Omental fat pad (tissue), 3 donors: ENCODE measurements at regions not wholly inside any gene's neighbourhood (a gene's known extent, or its start where the extent isn't known, plus 50 kb on each side); places are given as distances from the start of the nearest gene placed in this dataset.

Experiments used
- ATAC-seq: fragments of 150-250 bp; one replicate; pipeline ENCODE4 v1.9.1; 2016; ENCODE audit warnings: mild to moderate bottlenecking, moderate library complexity; ENCODE audit not compliant: low FRiP score
- DNase-seq: peaks from one replicate; pipeline ENCODE4 v3.0.0-alpha.2; 2019; ENCODE audit warnings: low spot score
- TF ChIP-seq, protein P1 (sequence below), 3 donors: fragments of 450-650 bp; IDR thresholded peaks; one replicate each; pipeline ENCODE4 v1.5.1; 2016 to 2017; ENCODE audit warnings: antibody characterized with exemption in 3 of 3, mild to moderate bottlenecking in 3 of 3, moderate library complexity in 2 of 3

DNA sequence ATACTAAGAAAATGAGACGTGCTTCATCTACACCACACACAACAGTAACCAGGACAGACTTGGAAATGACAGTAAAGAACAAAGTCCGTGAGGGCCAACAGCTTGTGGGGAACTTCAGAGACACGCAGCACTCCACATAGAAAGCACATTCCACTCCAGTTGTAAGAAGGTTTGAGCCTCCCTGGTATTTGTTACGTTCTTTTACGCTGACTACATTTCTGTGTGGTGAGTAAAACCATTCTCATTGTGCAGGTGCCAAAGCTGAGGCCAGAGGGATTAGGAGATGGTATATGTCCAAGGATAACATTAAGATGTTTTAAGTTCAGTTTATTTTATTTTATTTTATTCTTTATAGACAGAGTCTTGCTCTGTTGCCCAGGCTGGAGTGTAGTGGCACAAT, 1189.9 kb downstream of the UQCRFS1 start:
- DNase-seq (no peak), ATAC-seq (no peak)
- TF ChIP-seq, protein P1, sequence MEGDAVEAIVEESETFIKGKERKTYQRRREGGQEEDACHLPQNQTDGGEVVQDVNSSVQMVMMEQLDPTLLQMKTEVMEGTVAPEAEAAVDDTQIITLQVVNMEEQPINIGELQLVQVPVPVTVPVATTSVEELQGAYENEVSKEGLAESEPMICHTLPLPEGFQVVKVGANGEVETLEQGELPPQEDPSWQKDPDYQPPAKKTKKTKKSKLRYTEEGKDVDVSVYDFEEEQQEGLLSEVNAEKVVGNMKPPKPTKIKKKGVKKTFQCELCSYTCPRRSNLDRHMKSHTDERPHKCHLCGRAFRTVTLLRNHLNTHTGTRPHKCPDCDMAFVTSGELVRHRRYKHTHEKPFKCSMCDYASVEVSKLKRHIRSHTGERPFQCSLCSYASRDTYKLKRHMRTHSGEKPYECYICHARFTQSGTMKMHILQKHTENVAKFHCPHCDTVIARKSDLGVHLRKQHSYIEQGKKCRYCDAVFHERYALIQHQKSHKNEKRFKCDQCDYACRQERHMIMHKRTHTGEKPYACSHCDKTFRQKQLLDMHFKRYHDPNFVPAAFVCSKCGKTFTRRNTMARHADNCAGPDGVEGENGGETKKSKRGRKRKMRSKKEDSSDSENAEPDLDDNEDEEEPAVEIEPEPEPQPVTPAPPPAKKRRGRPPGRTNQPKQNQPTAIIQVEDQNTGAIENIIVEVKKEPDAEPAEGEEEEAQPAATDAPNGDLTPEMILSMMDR (IDR thresholded peaks at IDR 0.05): no peak

GRCh38 chr19:28022506-28022905, 1190.4 kb downstream of the UQCRFS1 start:
- ATAC-seq: no peak
- no peak for DNase-seq
- TF ChIP-seq, protein P1 (IDR thresholded peaks at IDR 0.05): no peak

DNA sequence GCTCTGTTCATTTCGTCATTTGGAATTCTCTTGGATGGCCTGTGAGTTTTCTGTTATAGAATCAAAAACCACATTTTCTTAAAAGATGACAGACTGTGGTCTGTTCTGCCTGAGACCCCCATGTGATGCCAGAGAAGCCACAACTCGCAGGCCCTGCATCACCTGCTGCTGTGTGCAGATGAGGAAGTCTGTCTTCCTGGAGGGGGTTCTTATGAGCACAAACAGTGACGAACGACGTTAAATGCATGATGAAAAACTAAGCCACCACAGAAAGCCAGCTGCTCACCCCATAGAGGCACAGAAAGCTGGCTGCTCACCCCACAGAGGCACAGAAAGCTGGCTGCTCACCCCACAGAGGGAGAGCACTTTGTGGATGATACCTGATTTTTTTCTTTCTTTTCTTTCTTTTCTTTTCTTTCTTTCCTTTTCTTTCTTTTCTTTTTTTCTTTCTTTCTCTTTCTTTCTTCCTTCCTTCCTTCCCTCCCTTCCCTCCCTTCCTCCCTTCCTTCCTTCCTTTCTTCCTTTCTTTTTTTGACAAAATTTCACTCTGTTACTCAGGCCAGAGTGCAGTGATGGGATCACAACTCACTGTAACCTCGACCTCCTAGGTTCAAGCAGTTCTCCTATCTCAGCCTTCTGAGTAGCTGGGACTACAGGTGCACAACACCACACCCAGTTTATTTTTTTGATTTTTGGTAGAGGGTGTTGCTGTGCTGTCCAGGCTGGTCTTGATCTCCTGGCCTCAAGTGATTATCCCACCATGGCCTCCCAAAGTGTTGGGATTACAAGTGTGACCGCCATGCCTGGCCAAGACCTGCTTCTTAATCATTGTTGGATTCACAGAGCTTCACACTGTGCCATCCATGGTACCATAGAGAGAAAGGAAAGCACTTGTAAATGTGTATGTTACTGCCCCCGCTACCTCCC, 1191.4 kb downstream of the UQCRFS1 start:
- TF ChIP-seq, protein P1 (IDR thresholded peaks at IDR 0.05): no peak
- ATAC-seq: no peak

DNA sequence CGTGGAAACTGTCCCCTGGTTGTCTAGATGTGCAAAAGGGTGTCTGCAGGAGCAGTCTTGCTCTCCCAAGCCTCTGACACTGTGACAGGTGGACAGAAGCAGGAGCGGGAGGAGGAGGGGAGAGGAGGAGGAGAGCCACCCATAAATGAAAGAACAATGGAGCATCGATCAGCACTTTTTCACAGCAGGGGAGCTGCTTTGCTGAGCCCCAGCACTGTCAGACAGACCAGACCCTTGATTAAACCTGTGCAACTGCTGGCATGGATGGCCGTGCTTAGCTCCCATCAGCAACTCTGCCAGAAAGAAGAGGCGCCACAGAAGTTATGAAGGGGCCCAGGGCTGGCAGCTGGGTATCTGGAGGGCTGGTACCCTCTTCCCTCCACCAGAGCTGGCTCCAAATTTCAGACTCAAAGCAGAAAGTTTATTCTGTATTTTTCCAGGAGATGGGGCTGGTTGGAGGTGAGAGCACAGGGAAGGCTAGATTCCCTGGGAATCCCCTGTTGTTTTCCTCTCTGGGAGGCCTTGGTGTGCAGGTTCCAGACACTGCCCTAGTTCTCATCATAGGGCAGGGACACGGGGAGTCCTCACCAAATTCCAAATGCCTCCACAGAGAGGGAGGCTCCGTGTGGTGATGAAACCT, 1192.2 kb downstream of the UQCRFS1 start:
- DNase-seq: no peak
- TF ChIP-seq, protein P1 (IDR thresholded peaks at IDR 0.05): no peak
- ATAC-seq: no peak

More for the DNA sequence above, 1191.4 kb downstream of the UQCRFS1 start:
- no peak for DNase-seq

- no peak for ATAC-seq
- no peak for DNase-seq
- TF ChIP-seq, protein P1 (IDR thresholded peaks at IDR 0.05): no peak
Measured at GRCh38 chr19:28019901-28020300, 1193.0 kb downstream of the UQCRFS1 start.

GRCh38 chr19:28019371-28019770, 1193.6 kb downstream of the UQCRFS1 start:
- ATAC-seq (no peak), DNase-seq (no peak)
- TF ChIP-seq, protein P1 (IDR thresholded peaks at IDR 0.05): no peak
